ENCODE measurements at regions not wholly inside any gene's neighbourhood (a gene's known extent, or its start where the extent isn't known, plus 50 kb on each side); places are given as distances from the start of the nearest gene placed in this dataset.

DNA sequence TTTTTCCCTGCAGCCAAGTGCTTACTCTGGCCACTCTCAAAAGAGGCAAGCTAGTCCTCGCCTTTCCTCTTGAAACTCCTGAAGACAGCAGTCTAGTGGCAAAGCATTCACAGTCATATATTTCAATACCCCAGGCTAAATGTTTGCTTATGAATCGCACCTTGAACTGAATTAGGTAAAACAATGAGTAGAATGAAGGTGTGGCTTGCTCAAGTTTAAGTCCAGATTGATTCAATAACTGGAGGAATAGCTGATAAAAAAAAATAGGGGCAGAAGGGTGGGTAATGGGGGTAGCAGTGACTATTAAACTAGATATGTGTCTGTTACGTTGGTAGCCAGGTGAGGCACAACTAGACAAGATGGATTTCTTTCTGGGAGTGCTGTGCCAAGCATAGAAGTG, 88.2 kb upstream of the EPB41L3 start:
- no peak for DNase-seq

DNA sequence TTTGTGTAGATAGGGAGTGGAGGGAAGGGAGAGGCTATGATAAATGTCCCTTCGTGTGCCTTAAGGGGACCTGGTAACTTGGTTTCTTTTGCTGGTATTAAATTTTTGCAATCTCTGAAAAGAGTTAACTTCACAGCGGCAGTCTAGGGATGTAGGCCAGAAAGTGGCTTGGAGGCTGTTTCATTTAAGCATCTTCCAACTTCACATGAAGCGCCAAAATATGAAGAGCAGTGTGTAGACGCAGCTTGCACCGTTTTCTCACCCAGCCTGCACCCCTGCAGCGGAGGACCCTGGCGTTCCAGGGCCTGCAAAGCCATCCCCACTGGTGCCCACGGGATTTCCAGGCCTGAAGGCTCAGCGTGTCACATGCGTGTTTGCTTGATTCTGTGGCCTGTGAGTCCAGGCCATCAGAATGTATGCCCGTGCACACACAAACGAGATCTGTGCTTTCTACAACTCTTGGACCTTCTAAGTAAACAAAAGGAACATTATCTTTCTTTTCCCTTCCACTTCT, 87.2 kb upstream of the EPB41L3 start:
- DNase-seq: no peak

DNA sequence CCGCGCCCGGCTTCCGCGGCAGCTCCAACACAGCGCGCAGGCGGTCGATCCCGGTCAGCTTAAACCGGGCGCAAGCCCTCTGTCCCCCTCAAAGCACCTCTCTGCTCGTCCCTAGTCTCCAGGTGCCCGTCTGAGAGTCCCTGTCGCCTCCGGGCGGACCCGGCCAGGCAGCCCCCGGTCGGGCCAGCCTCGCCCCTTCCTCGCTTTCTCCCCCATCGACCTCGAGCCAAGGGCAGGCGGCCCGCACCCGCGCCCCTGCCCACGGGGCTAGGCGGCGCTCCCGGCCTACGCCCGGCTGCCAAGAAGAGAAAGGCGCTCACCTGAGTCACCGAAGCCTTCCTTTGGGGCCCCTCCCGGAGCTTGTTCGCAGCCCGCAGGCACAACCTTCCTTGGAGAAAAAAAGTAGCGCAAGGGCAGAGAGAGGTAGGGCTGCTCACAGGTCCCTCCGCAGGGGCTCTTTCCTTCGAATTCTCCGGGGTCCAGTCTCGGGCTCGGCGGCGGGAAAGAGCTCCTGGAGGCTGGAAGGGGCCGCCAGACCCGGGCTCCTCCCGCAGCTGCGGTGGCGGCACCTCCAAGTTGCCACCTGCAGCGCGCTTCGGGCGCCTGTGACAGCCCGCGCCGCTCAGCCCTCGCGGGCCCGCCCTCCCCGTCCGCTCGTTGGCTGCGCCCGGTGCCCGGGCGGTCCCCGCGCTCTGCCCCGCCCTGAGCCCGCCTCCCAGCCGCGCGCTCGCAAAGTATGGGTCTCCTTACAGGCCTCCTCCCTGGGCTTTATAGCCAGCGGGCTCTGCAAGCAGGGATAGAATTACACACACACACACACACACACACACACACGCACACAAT, 86.5 kb upstream of the EPB41L3 start:
- DNase-seq: peak in 5 of 6 experiments; percentile 4 to 36 (median 15)

DNA sequence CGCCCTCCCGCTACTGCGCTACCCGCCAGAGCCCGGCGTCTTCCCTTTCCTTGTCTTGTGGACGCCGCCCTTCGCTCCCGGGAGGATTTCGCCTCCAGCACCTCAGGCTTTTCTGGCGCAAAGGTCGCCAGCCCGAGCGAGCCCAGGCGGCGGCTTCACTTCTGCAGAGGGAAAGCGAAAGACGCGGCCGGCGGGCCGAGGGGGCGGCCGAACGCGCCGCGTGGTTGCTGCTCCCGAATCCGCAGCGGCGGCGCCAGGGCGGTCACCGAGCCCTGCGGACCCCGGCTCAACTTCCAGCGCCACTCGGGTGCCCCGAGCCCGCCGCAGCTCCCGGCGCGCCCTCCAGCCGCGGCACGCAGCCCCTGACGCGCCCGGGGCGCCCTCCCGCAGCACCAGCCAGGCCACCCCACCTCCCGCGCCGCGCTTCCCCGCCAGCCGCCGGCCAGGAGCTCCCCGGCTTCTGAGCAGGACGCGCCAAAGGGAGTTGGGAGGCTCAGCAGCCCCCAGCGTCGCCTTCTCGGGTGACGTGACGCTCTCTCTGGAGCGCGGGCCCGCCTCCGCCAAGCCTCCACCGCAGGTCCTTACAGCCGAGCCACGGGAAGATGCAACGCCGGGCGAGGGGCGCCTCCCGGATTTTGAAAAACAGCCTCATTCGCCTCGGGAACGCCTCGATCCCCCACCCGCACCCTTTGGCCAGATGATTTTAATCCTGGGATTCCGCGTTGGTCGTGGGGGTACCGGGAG, 84.9 kb upstream of the EPB41L3 start:
- peak in 1 of 6 experiments; percentile 4 for DNase-seq

DNA sequence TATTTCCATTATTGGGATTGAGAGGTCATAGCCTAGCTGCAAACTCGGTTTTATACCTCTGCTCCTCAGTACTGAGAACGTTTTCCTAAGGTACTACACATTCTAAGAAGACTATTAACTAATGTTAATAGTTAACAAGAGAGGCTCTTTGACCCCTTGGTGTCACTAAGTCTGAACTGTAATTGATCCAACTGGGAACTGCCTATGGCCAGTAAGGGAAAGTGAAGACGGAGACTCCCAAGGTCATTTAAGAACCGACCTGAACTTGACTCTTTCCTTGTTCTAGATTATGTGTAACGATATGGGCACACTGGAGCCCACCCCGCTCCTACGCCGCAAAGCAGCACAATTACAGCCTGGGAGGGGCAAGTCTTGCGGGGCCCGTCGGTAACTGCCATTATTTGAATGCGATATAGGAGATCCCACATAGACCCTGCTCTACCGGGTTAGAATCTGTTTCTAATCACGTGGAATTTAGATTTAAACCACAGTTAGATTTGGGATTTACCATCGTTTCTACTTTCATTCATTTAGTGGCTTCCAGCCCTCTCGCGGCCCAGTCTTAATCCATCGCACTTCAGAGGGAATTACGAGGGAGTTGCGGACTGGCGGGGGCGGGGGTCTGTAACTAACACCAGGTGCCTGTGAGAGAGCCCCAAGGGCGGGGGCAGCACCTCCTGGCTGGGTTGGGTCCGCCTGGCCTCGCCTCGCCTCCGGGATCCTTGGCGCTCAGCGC, 84.1 kb upstream of the EPB41L3 start:
- no peak for DNase-seq

DNA sequence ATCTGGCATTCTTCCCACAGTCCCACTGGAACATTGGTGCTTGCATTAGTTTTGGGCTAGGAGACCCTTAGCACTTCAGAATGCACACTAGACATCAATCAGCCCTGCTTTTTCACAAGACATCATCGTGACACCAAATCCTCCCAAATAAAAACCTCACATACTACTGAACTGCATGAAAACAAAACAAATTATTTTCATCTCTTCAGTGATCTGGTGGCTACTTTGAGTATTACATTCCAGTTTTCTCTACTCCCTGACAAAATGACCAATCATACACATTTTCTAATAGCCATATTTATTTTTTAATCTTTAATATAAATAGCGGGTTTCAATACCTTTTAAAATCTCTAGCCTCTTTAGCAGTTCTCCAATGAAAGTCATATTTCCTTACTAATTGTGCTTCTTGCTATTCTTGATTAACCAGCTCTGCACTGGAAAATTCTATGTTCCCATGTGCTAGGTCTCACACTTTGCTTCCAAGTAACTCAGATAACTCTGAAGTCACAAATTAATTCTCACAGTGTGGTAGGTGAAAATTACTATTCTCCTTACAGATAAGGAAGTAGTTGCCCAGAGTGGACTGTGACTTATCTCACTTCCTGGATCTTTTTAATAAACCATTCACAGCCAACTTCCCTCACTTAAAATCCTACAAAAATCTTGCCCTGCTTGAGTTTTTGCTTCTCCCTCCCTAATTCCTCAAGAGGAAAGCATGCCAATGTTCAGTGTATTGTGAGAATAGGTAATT, 82.5 kb upstream of the EPB41L3 start:
- no peak for DNase-seq

DNA sequence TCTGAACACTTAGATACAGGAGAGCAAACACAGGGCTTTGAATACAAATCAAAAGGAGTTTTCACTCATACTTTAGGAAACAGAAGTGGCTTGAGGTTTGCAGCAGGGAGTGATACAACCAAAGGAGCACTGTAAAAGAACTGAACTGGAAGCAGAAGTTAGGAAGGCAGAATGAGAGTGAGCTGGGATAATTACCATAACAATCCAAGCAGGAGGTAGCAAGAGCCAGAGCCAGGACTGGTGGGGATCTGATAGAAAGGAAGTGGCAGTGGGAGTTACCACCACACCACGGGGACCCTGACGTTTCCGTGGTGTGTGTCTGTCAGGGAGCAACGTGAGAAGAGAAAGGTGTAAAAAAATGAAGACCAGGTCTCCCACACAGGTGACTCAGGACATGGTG, 81.3 kb upstream of the EPB41L3 start:
- no peak for DNase-seq

DNA sequence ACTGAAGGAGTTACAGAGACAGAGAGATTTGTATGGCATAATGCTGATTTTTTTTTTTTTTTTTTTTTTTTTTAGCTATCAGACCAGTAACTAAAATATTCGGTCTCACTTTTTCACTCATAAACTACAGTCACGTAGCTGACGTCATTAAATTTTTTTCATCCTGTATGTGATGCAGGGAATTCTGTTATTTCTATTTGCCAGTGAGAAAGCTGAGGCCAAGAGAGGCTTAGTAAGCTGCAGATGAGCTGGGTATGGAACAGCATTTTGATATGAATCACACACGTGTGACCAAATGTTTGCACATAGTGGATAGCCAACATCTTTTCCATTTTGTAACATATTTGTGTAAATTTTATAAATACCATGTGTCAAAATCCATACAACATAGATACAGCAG, 79.1 kb upstream of the EPB41L3 start:
- DNase-seq: no peak

DNA sequence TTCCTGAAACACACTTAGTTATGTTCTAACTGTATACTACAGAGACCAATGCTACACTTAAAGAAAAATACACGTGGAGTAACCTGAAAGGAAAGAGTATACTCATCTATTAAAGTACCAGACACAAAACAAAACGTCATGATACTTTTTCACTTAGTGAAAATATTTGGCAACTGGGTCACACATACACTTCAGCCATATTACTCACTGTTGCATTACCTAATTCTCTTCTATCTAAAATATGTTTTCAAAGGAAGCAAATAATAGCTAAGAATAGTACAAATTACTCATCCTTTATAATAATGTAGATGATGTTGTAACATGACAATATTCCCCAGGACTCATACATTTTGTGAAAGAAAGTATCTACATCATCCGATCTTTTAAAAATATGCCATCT, 76.5 kb upstream of the EPB41L3 start:
- no peak for DNase-seq

DNA sequence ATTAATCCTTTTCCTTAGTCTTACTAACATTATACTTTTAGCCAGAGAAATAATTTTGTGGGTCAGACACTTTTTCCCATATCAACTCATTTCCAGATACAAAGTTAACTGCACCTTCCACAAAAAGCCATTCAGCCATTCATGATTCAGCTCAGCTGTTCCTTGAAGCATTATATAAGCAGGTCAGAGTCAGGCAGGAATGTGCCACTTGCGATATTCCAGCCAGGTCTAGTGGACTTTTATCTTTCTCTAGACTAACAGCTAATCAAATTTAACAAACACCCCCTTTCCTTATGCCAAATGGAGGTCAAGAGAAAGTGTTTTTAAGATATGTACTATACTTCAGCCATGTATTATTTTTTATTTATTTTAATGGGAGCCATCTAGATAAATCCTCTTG, 75.6 kb upstream of the EPB41L3 start:
- no peak for DNase-seq

DNA sequence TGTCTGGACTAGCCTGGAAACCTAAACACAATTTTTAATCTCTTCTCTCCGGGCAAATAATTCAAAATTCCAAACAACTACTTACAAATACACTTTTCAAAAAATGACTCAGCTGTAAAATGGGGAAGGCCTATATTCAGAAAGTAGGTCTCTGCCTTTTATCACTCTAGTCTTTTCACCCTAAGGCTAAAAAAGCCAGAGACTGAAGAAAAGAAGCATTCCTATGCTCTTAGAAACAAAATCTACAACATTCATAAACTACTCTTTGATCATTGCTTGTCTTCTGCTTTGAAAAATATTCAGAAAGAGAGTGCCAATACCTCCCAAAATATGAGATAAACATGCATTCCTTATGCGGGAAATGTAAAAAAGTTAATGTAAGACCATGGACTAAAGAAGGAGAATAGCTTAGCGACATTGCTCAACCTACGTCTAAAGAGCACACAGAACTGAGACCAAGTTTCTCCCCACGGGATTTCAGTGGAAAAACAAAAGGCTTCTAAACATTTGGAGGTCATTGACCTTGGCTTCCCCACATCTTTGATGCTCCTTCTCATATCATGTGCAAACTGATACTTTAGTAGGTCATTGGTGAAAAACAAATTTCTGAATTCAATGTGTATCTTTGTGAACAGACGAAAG, 74.4 kb upstream of the EPB41L3 start:
- DNase-seq: no peak

DNA sequence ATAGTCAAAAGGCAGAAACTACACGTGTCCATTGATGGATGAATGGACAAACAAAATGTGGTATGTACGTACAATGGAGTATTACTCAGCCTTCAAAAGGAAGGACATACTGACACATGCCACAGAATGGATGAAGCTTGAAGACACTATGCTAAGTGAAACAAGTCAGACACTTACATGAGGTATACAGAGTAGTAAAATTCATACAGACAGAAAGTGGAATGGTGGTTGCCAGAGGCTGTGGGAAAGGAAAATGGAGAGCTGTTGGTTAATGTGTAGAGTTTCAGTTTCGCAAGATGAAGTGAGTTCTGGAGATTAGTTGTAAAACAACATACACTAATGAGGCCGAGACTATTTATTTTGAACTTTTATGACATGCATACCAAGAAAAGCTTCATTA, 67.4 kb upstream of the EPB41L3 start:
- no peak for DNase-seq

DNA sequence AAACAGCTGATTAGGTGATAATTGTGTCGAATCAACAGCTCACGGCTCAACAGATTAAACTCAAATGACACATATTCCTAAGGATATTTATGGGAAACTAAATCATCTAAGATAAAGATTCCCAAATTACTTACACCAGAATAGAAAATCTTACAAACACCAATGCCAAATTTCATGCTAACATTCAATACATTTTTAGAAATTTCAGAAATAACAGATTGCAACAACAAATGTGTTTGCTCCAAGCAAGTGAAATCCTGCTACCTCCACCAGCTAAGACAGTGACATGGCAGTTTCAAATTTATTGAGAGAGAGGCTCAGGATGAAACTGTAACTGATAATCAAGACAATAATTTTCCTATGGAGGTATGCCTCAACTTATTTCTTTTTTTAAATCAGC, 65.0 kb upstream of the EPB41L3 start:
- no peak for DNase-seq

DNA sequence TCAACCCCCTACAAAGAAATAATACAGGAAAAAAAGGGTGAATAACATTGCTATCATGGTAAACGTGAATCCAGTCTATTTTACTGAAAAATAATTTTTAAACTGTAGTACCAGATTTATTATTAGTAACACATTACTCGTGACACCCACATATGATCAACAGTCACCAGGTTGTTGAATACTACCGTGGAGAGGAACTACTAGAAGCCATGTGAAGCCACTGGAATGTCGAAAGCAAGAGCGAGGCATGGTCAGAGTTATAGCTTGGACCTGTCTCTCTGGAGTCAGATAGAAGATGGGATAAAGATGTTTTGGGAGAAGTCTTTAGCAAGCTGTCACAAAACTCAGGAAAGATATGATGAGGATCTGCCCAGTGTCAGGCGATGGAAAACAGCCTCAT, 63.2 kb upstream of the EPB41L3 start:
- no peak for DNase-seq

DNA sequence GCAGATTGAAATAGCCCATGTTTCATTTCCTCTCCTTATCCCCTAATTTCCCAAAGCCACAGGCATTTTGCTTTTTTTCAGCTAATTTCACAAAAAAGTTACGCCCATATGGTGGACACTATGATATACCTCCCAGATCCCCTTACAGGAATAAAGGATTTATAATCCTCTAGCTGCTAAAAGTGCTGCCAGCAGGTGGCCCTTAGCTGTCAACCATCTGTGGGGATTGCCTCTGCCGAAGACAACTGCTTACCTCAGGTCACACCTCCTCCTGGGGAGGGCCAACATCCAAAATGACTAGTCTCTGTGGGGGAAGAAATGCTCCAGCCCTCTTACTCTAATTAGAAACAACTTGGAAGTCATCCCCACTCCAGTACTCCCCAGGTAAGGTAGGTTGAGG, 61.0 kb upstream of the EPB41L3 start:
- no peak for DNase-seq

DNA sequence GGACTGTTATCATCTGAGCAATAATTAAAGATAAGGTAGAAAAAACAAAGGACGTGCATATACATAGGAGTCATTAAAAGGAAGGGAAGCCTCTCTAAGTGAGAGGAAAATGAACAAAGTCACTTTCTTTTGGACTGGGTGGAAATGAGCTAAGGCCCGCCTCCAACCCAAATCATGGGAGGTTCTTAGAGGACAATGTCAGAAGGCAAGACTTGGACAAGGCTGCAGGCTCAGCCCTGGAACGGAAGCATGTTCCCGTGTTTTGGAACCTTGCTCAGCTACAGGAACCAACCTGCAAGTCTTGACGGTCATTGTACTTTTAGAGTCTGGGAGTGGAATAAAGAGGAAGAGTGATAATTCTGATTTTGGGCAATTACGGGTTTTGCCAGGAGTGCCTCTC, 59.4 kb upstream of the EPB41L3 start:
- DNase-seq: no peak

DNA sequence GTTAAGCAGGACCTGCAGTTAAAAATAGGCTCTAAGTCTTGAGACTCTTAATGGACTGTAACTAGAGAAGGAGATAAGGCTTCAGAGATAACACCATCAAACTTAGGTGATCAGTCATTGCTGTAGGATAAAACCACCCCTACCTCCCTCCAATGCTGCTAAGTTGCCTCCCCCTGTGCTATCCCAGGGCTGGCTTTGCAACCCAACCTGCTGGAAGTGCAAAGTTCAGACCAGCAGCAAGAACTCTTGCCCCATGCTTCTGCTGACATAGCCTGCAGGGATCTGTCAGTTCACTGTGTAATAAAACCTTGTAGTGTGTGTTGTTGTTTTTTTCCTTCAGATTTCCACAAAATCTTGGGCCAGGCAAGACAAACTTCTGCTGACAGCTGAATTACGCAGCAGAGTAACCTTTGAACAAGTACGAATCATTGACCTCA, 57.4 kb upstream of the EPB41L3 start:
- no peak for DNase-seq

DNA sequence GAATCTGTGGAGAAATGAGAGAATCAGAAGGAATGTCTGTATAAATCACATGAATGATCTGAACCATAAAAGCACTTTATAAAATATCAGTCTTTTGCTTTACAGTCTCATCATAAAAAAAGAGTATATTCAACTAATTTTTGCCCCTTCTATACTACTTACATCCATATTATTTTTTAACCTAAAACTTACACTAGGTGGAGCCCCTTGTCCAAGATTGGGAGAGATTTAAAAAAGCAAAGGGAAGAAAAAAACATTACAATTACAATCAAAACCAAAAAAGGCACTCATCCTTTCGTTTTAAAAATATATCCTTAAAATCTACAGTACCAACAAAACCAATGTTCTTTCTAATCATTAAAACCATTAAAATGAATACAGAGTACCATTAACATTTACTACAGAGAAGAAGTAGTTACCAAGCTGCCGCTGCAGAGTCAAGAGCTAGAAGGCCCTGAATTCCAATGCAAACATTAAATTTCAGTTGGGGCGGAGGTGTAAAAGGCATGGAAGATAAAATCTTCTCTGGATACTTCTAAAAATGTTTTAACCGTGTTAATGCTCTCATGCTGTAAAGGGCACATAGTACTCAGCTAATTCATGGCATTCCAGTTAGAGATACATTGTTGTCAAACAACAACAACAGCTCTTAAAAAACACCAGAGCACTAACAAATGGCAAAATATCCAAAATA, 56.7 kb upstream of the EPB41L3 start:
- DNase-seq: peak in 1 of 6 experiments; percentile 7

DNA sequence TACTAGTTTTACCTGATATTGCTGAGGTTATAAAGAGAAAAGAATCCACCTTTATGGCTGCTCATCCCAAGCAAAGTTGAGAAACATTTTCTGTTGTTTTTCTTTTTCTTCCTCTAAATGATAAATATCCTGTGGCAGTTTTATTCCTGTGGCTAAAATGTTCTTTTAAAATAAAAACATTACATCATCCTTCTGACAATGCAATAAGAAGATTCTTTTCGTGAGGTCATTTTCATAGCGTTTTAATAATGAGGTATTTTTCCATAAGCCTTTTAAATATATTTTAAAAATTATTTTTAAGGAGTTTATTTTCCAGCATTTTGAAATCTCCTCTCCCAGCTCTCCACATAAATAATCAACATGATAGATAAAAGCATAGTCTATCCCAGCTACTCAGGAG, 52.8 kb upstream of the EPB41L3 start:
- DNase-seq: no peak
